Iris pigment epithelial cell (primary cell): ENCODE measurements at regions not wholly inside any gene's neighbourhood (a gene's known extent, or its start where the extent isn't known, plus 50 kb on each side); places are given as distances from the start of the nearest gene placed in this dataset.

ENCODE experiments used
- DNase-seq: peaks from one replicate; pipeline ENCODE4 v3.0.0-alpha.2; 2011; ENCODE audit warnings: low read depth

- DNase-seq = peak; percentile 97
Measured at GRCh38 chr1:232477728-232478127, 152.2 kb downstream of the SIPA1L2 start.

GRCh38 chr1:232476538-232476950, 153.4 kb downstream of the SIPA1L2 start:
- DNase-seq = peak; percentile 81

GRCh38 chr1:232474826-232475225, 155.1 kb downstream of the SIPA1L2 start:
- peak; percentile 73 for DNase-seq

GRCh38 chr1:232473900-232474299, 156.0 kb downstream of the SIPA1L2 start:
- no peak for DNase-seq

GRCh38 chr1:232473324-232473723, 156.6 kb downstream of the SIPA1L2 start:
- peak; percentile 86 for DNase-seq

- peak; percentile 86 for DNase-seq
Measured at GRCh38 chr1:232472485-232473041, 157.4 kb downstream of the SIPA1L2 start.

GRCh38 chr1:232471250-232471649, 158.7 kb downstream of the SIPA1L2 start:
- DNase-seq = no peak

GRCh38 chr1:232470711-232471110, 159.2 kb downstream of the SIPA1L2 start:
- DNase-seq = no peak

GRCh38 chr1:232468249-232468648, 161.7 kb downstream of the SIPA1L2 start:
- DNase-seq = no peak

GRCh38 chr1:232467073-232467760, 162.7 kb downstream of the SIPA1L2 start:
- DNase-seq = no peak

GRCh38 chr1:232464325-232464724, 165.6 kb downstream of the SIPA1L2 start:
- DNase-seq = no peak

- DNase-seq = peak; percentile 80
Measured at GRCh38 chr1:232463225-232463624, 166.7 kb downstream of the SIPA1L2 start.

- peak; percentile 14 for DNase-seq
Measured at GRCh38 chr1:232462213-232462612, 167.7 kb downstream of the SIPA1L2 start.

- no peak for DNase-seq
Measured at GRCh38 chr1:232459826-232460225, 170.1 kb downstream of the SIPA1L2 start.

GRCh38 chr1:232459087-232459486, 170.8 kb downstream of the SIPA1L2 start:
- no peak for DNase-seq

GRCh38 chr1:232457595-232457994, 172.3 kb downstream of the SIPA1L2 start:
- no peak for DNase-seq

GRCh38 chr1:232456714-232457113, 173.2 kb downstream of the SIPA1L2 start:
- DNase-seq = no peak

GRCh38 chr1:232454227-232454886, 175.6 kb downstream of the SIPA1L2 start:
- no peak for DNase-seq

GRCh38 chr1:232452736-232453440, 177.0 kb downstream of the SIPA1L2 start:
- no peak for DNase-seq

GRCh38 chr1:232452117-232452516, 177.8 kb downstream of the SIPA1L2 start:
- no peak for DNase-seq

GRCh38 chr1:232451506-232451905, 178.4 kb downstream of the SIPA1L2 start:
- no peak for DNase-seq

GRCh38 chr1:232450615-232451014, 179.3 kb downstream of the SIPA1L2 start:
- no peak for DNase-seq

- DNase-seq = no peak
Measured at GRCh38 chr1:232447125-232447524, 182.8 kb downstream of the SIPA1L2 start.
